Kidney (tissue), 13 donors: ENCODE measurements at regions not wholly inside any gene's neighbourhood (a gene's known extent, or its start where the extent isn't known, plus 50 kb on each side); places are given as distances from the start of the nearest gene placed in this dataset.

Experiments used
- DNase-seq, 5 donors: peaks; one replicate each; pipeline ENCODE4 v3.0.0-alpha.2; 2013 to 2020
- FAIRE-seq: peaks from 2 replicates; lab custom pipeline; 2012; peaks lifted over from hg19 to GRCh38; lab: Jason Lieb, UNC
- H3K27ac ChIP-seq, 2 donors: one replicate each; pipeline ENCODE4 v1.7.0; 2013; ENCODE audit warnings: low read depth in 2 of 2, low read length in 2 of 2, inconsistent platforms in 1 of 2
- H3K27me3 ChIP-seq: one replicate; pipeline ENCODE4 v1.7.1; 2013; ENCODE audit warnings: low read length, inconsistent platforms; ENCODE audit not compliant: control insufficient read depth, insufficient read depth
- H3K36me3 ChIP-seq, 3 donors: one replicate each; pipeline versions ENCODE4 v1.7.0 to v1.7.1; 2013; ENCODE audit warnings: low read length in 3 of 3, control low read depth in 1 of 3, inconsistent platforms in 1 of 3; ENCODE audit not compliant: insufficient read depth in 3 of 3, control insufficient read depth in 2 of 3
- H3K4me1 ChIP-seq, 3 donors: one replicate each; pipeline versions ENCODE4 v1.7.0 to v1.7.1; 2013; ENCODE audit warnings: low read length in 3 of 3, inconsistent platforms in 1 of 3, low read depth in 1 of 3; ENCODE audit not compliant: control insufficient read depth in 2 of 3, insufficient read depth in 2 of 3
- H3K4me3 ChIP-seq, 3 donors: one replicate each; pipeline versions ENCODE4 v1.7.0 to v1.8.1; 2013; ENCODE audit warnings: low read length in 3 of 3, control low read depth in 1 of 3, inconsistent platforms in 1 of 3
- H3K9ac ChIP-seq, 3 donors: one replicate each; pipeline versions ENCODE4 v1.7.0 to v1.7.1; 2013; ENCODE audit warnings: low read length in 3 of 3, control low read depth in 1 of 3, inconsistent platforms in 1 of 3
- H3K9me3 ChIP-seq, 3 donors: one replicate each; pipeline versions ENCODE4 v1.7.0 to v1.7.1; 2013; ENCODE audit warnings: low read length in 3 of 3, control low read depth in 1 of 3, inconsistent platforms in 1 of 3; ENCODE audit not compliant: control insufficient read depth in 2 of 3, insufficient read depth in 1 of 3
- CTCF ChIP-seq: IDR thresholded peaks from 3 replicates; pipeline ENCODE4 v1.5.1; 2012; ENCODE audit warnings: mild to moderate bottlenecking, moderate library complexity, borderline replicate concordance; ENCODE audit not compliant: insufficient read depth; ENCODE audit errors: extremely low read depth
- intact Hi-C: fragments of 100-400 bp; cut with DNase I; formaldehyde crosslinking; loops from one replicate; pipeline ENCODE4 v1.11.1; 2022
- donor health status: control.
- donor health status: control.
- donor health status: control.
- donor health status: control.
- donor health status: control.
- donor health status: DM: yes; HTN: yes; CAD: no.
- donor health status: Normal renal cell carcinoma (clear cell type).

GRCh38 chr9:14524873-14525515 is 168.2 kb downstream of the ZDHHC21 start:
- intact Hi-C loops: no loop called here
- Histone ChIP-seq H3K9ac (no peak overlapping the region), H3K4me3 (no peak overlapping the region), H3K4me1 (no peaks in the 10 kb centered on the region), H3K27ac (no peak overlapping the region), H3K27me3 (no peaks in the 10 kb centered on the region), H3K36me3 (no peaks in the 10 kb centered on the region), H3K9me3 (no peaks in the 10 kb centered on the region)
- DNase-seq (no peak), FAIRE-seq (no peak)
- TF ChIP-seq CTCF: no peak

- FAIRE-seq: no peak
- Histone ChIP-seq H3K27ac (no peak overlapping the region), H3K4me1 (no peaks in the 10 kb centered on the region), H3K9ac (no peak overlapping the region), H3K27me3 (no peaks in the 10 kb centered on the region), H3K9me3 (no peaks in the 10 kb centered on the region), H3K4me3 (no peak overlapping the region), H3K36me3 (no peaks in the 10 kb centered on the region)
- DNase-seq: no peak
- no peak for TF ChIP-seq CTCF
- intact Hi-C loops: no loop called here
Measured at GRCh38 chr9:14523545-14523944, 169.7 kb downstream of the ZDHHC21 start.

- Histone ChIP-seq H3K9me3 (no peaks in the 10 kb centered on the region), H3K9ac (no peak overlapping the region), H3K36me3 (no peaks in the 10 kb centered on the region), H3K4me3 (no peak overlapping the region), H3K27me3 (no peaks in the 10 kb centered on the region), H3K4me1 (no peaks in the 10 kb centered on the region), H3K27ac (no peak overlapping the region)
- intact Hi-C loops: no loop called here
- DNase-seq: no peak
- TF ChIP-seq CTCF: no peak
- FAIRE-seq: no peak
Measured at GRCh38 chr9:14522627-14523379, 170.4 kb downstream of the ZDHHC21 start.
